H1 (cell line): ENCODE measurements at regions not wholly inside any gene's neighbourhood (a gene's known extent, or its start where the extent isn't known, plus 50 kb on each side); places are given as distances from the start of the nearest gene placed in this dataset.

Experiments
- CTCF ChIA-PET: fragments of 300-600 bp; sonication (Branson Sonifier 250); formaldehyde crosslinking; loops from one replicate; lab custom pipeline; 2021; ENCODE audit not compliant: partially characterized antibody; lab: Charles Lee
- POLR2A ChIA-PET: fragments of 300-600 bp; sonication (Branson Sonifier 250); formaldehyde crosslinking; loops from one replicate; lab custom pipeline; 2021; ENCODE audit warnings: inconsistent platforms; ENCODE audit not compliant: partially characterized antibody; lab: Charles Lee
- DNase-seq, 2 experiments: peaks; one replicate each; pipeline versions ENCODE4 v3.0.0 to v3.0.0-alpha.2; 2010 to 2022; ENCODE audit warnings: low spot score in 2 of 2, low read depth in 1 of 2, mixed read lengths in 1 of 2
- FAIRE-seq: peaks from 2 replicates; lab custom pipeline; 2011; peaks lifted over from hg19 to GRCh38; lab: Jason Lieb, UNC
- H2AFZ ChIP-seq: 2 replicates; pipeline ENCODE4 v1.8.1; 2012; ENCODE audit warnings: low read length, inconsistent platforms
- H2AK5ac ChIP-seq: 2 replicates; pipeline ENCODE4 v1.6.1; 2013; ENCODE audit warnings: low read depth, low read length
- H2BK120ac ChIP-seq: replicated peaks from 2 replicates; pipeline ENCODE3; 2013; ENCODE audit warnings: low read depth, low read length, inconsistent platforms
- H2BK12ac ChIP-seq: 2 replicates; pipeline ENCODE4 v1.6.1; 2013; ENCODE audit warnings: low read depth, low read length
- H2BK15ac ChIP-seq: 2 replicates; pipeline ENCODE4 v1.6.1; 2013; ENCODE audit warnings: low read length
- H2BK20ac ChIP-seq: 2 replicates; pipeline ENCODE4 v1.6.1; 2013; ENCODE audit warnings: low read length
- H2BK5ac ChIP-seq: 2 replicates; pipeline ENCODE4 v1.6.1; 2013; ENCODE audit warnings: low read depth, low read length
- H3K14ac ChIP-seq: 2 replicates; pipeline ENCODE4 v1.6.1; 2013; ENCODE audit warnings: inconsistent platforms; ENCODE audit not compliant: insufficient read length
- H3K18ac ChIP-seq: 2 replicates; pipeline ENCODE4 v1.6.1; 2013; ENCODE audit warnings: low read length; ENCODE audit errors: extremely low read depth
- H3K23ac ChIP-seq: 2 replicates; pipeline ENCODE4 v1.6.1; 2013; ENCODE audit warnings: inconsistent platforms; ENCODE audit not compliant: insufficient read length
- H3K23me2 ChIP-seq: 2 replicates; pipeline ENCODE4 v1.6.1; 2013; ENCODE audit warnings: low read depth, low read length
- H3K27ac ChIP-seq: 2 replicates; pipeline ENCODE4 v1.6.1; 2011; ENCODE audit warnings: low read depth, low read length, inconsistent platforms
- H3K27me3 ChIP-seq, 4 experiments: replicated peaks in 1 of 4; 1 replicate in 1 of 4; 2 replicates in 3 of 4; pipeline versions ENCODE4 v1.6.1 to v1.8.1; 2011 to 2013; ENCODE audit warnings: low read length in 3 of 4, mild to moderate bottlenecking in 3 of 4, inconsistent platforms in 2 of 4, mixed read lengths in 2 of 4, moderate library complexity in 1 of 4; ENCODE audit not compliant: control insufficient read depth in 3 of 4, insufficient read depth in 3 of 4; ENCODE audit errors: extremely low read depth in 1 of 4
- H3K36me3 ChIP-seq, 4 experiments: 2 replicates each; pipeline versions ENCODE4 v1.6.1 to v1.8.1; 2011 to 2013; ENCODE audit warnings: mild to moderate bottlenecking in 4 of 4, low read length in 3 of 4, moderate library complexity in 2 of 4, control low read depth in 1 of 4, inconsistent platforms in 1 of 4; ENCODE audit not compliant: insufficient read depth in 4 of 4, control insufficient read depth in 2 of 4
- H3K4ac ChIP-seq: replicated peaks from 2 replicates; pipeline ENCODE3; 2013; ENCODE audit warnings: low read length, low read depth, mixed read lengths, inconsistent platforms; ENCODE audit not compliant: insufficient read length
- H3K4me1 ChIP-seq, 4 experiments: replicated peaks in 1 of 4; 1 replicate in 1 of 4; 2 replicates in 3 of 4; pipeline versions ENCODE4 v1.6.1 to v1.8.1; 2011 to 2013; ENCODE audit warnings: low read length in 3 of 4, inconsistent platforms in 2 of 4, mixed read lengths in 1 of 4; ENCODE audit not compliant: insufficient read depth in 4 of 4, control insufficient read depth in 3 of 4
- H3K4me2 ChIP-seq, 2 experiments: 2 replicates each; pipeline versions ENCODE4 v1.6.1 to v1.8.1; 2011 to 2013; ENCODE audit warnings: low read depth in 2 of 2, low read length in 2 of 2, control low read depth in 1 of 2, inconsistent platforms in 1 of 2, mild to moderate bottlenecking in 1 of 2; ENCODE audit not compliant: insufficient read depth in 1 of 2
- H3K4me3 ChIP-seq, 4 experiments: fragments of 200-600, 300-600 bp in 1 of 4; sonication (generic), shearing (Covaris generic), sonication (Bioruptor Twin) in 1 of 4; 2 replicates each; pipeline versions ENCODE4 v1.5.1 to v1.8.1; 2011 to 2016; ENCODE audit warnings: low read length in 4 of 4, low read depth in 3 of 4, control low read depth in 2 of 4, inconsistent platforms in 2 of 4, mild to moderate bottlenecking in 2 of 4, mixed read lengths in 1 of 4, moderate library complexity in 1 of 4; ENCODE audit not compliant: insufficient read depth in 2 of 4; ENCODE audit errors: extremely low read depth in 1 of 4
- H3K56ac ChIP-seq: replicated peaks from 2 replicates; pipeline ENCODE3; 2013; ENCODE audit warnings: low read depth, mild to moderate bottlenecking, mixed read lengths, low read length, inconsistent platforms; ENCODE audit not compliant: insufficient read length
- H3K79me1 ChIP-seq: 2 replicates; pipeline ENCODE4 v1.6.1; 2013; ENCODE audit warnings: low read depth, low read length, control low read depth
- H3K79me2 ChIP-seq, 2 experiments: 2 replicates each; pipeline versions ENCODE4 v1.6.1 to v1.8.1; 2012 to 2013; ENCODE audit warnings: low read length in 2 of 2, mild to moderate bottlenecking in 2 of 2, inconsistent platforms in 1 of 2; ENCODE audit not compliant: insufficient read depth in 2 of 2, control insufficient read depth in 1 of 2
- H3K9ac ChIP-seq, 4 experiments: replicated peaks in 1 of 4; 1 replicate in 1 of 4; 2 replicates in 3 of 4; pipeline versions ENCODE4 v1.6.1 to v1.8.1; 2011 to 2013; ENCODE audit warnings: low read depth in 3 of 4, low read length in 3 of 4, control low read depth in 2 of 4, mild to moderate bottlenecking in 2 of 4, moderate library complexity in 2 of 4, inconsistent platforms in 1 of 4; ENCODE audit errors: extremely low read depth in 1 of 4
- H3K9me3 ChIP-seq, 2 experiments: 2 replicates each; pipeline versions ENCODE4 v1.6.1 to v1.8.1; 2012 to 2013; ENCODE audit warnings: mild to moderate bottlenecking in 2 of 2, moderate library complexity in 2 of 2, control low read depth in 1 of 2, inconsistent platforms in 1 of 2, low read depth in 1 of 2, low read length in 1 of 2, mixed read lengths in 1 of 2; ENCODE audit not compliant: insufficient read depth in 2 of 2
- H4K20me1 ChIP-seq, 2 experiments: replicated peaks in 1 of 2; 2 replicates each; pipeline versions ENCODE3 to v1.8.1; 2011 to 2013; ENCODE audit warnings: inconsistent platforms in 2 of 2, low read length in 2 of 2, mild to moderate bottlenecking in 1 of 2; ENCODE audit not compliant: insufficient read depth in 2 of 2, control insufficient read depth in 1 of 2
- H4K5ac ChIP-seq: 2 replicates; pipeline ENCODE4 v1.6.1; 2013; ENCODE audit warnings: low read length, low read depth, mixed read lengths, inconsistent platforms; ENCODE audit not compliant: insufficient read length
- H4K8ac ChIP-seq: 2 replicates; pipeline ENCODE4 v1.8.0; 2013; ENCODE audit warnings: mild to moderate bottlenecking, moderate library complexity, low read length, inconsistent platforms; ENCODE audit not compliant: insufficient read depth; ENCODE audit errors: extremely low read depth
- H4K91ac ChIP-seq: replicated peaks from 2 replicates; pipeline ENCODE3; 2013; ENCODE audit warnings: low read length, mixed read lengths, inconsistent platforms; ENCODE audit not compliant: insufficient read length
- ATF2 ChIP-seq: IDR thresholded peaks from 2 replicates; pipeline ENCODE4 v1.6.1; 2012; ENCODE audit warnings: low read length, inconsistent platforms
- CHD1 ChIP-seq: IDR thresholded peaks from 2 replicates; pipeline ENCODE4 v1.6.1; 2012; ENCODE audit warnings: low read depth, low read length, improper control_type of control experiment
- CTCF ChIP-seq, 3 experiments: IDR thresholded peaks; 1 replicate in 2 of 3; 2 replicates in 1 of 3; pipeline versions ENCODE4 v1.5.1 to v1.6.1; 2011; ENCODE audit warnings: low read length in 3 of 3, mild to moderate bottlenecking in 3 of 3, inconsistent platforms in 2 of 3, low read depth in 1 of 3, moderate library complexity in 1 of 3; ENCODE audit not compliant: insufficient read depth in 1 of 3; ENCODE audit errors: control extremely low read depth in 1 of 3
- EZH2 ChIP-seq: fragments of 200-600 bp; sonication (generic); IDR thresholded peaks from 2 replicates; pipeline ENCODE4 v1.7.1; 2012; ENCODE audit warnings: low read depth, mild to moderate bottlenecking, moderate library complexity, low read length, inconsistent platforms; ENCODE audit not compliant: severe bottlenecking
- KDM1A ChIP-seq: fragments of 200-600, 300-600 bp; sonication (generic); IDR thresholded peaks from 2 replicates; pipeline ENCODE4 v1.7.1; 2016; ENCODE audit warnings: mild to moderate bottlenecking, low read length, borderline replicate concordance
- NANOG ChIP-seq: IDR thresholded peaks from 2 replicates; pipeline ENCODE4 v1.6.1; 2011; ENCODE audit warnings: low read length, low read depth, mild to moderate bottlenecking, inconsistent platforms; ENCODE audit not compliant: insufficient read depth, poor library complexity, severe bottlenecking
- NRF1 ChIP-seq: IDR thresholded peaks from 2 replicates; pipeline ENCODE4 v1.6.1; 2011; ENCODE audit warnings: mild to moderate bottlenecking, low read depth, low read length, improper control_type of control experiment
- POLR2A ChIP-seq, 2 experiments: IDR thresholded peaks; 1 replicate in 1 of 2; 2 replicates in 1 of 2; pipeline ENCODE4 v1.6.1; 2011; ENCODE audit warnings: low read depth in 2 of 2, low read length in 2 of 2, mild to moderate bottlenecking in 2 of 2; ENCODE audit errors: control extremely low read depth in 1 of 2
- RNF2 ChIP-seq: fragments of 200-900, 300-1000 bp; sonication (generic); IDR thresholded peaks from 2 replicates; pipeline ENCODE4 v1.7.1; 2016; ENCODE audit warnings: borderline replicate concordance, low read depth, mild to moderate bottlenecking, antibody characterized with exemption, low read length; ENCODE audit not compliant: poor library complexity, severe bottlenecking; ENCODE audit errors: missing control alignments
- WGBS, 2 experiments: shearing (Covaris generic) in 1 of 2; methylation state at CpG; one replicate each; pipeline versions ENCODE4 v1.1.6 to v1.1.7; 2013 to 2015; ENCODE audit warnings: low lambda C conversion rate in 2 of 2, mixed read lengths in 2 of 2, inconsistent platforms in 1 of 2, low coverage in 1 of 2, missing lambda C conversion rate in 1 of 2; ENCODE audit not compliant: insufficient replicate concordance in 2 of 2, insufficient coverage in 1 of 2, insufficient read length in 1 of 2; ENCODE audit errors: extremely low coverage in 1 of 2, missing lambda C conversion rate in 1 of 2; 5-methylcytosine and 5-hydroxymethylcytosine counted together

- Histone ChIP-seq H4K5ac (no peak overlapping the region), H3K14ac (no peak overlapping the region), H2BK20ac (no peak overlapping the region), H4K8ac (no peak overlapping the region), H2AK5ac (no peak overlapping the region), H3K23me2 (no peaks in the 10 kb centered on the region), H2BK12ac (no peak overlapping the region), H2BK15ac (no peak overlapping the region), H2BK5ac (no peak overlapping the region), H3K9me3 (no peaks in the 10 kb centered on the region; a peak in 1 of 4 replicates), H3K18ac (no peak overlapping the region), H3K9ac (no peak overlapping the region), H3K79me1 (no peaks in the 10 kb centered on the region; the same call in 1 of the 2 replicates), H3K27me3 (no peaks in the 10 kb centered on the region), H2BK120ac (no peak overlapping the region), H3K56ac (no peak overlapping the region), H3K27ac (no peak overlapping the region), H3K4me2 (no peak overlapping the region), H3K79me2 (no peaks in the 10 kb centered on the region; a peak in 1 of 4 replicates), H4K91ac (no peak overlapping the region), H3K4me3 (no peak overlapping the region), H3K23ac (no peak overlapping the region), H3K4ac (no peak overlapping the region), H4K20me1 (peaks cover 5 to 7% of the 10 kb centered on the region in 2 experiments), H2AFZ (no peak overlapping the region), H3K36me3 (peaks cover 0 to 3% (median 0%) of the 10 kb centered on the region in 4 experiments; a peak in 2 of 8 replicates), H3K4me1 (peaks cover 0 to 4% (median 1%) of the 10 kb centered on the region in 4 experiments; a peak in 3 of 7 replicates)
- ChIA-PET POLR2A (no interaction called here), CTCF (interaction anchor here (0.9 to 2.4 kb wide), 6 partner anchors 11 to 201 kb away, joined by 3 to 5 read pairs (median 4); no protein-coding TSS in a partner anchor)
- 96% methylated on average over 4 of the region's 4 CpGs; no CpG with 5 or more reads in 1 of the 2 experiments for WGBS, 2 experiments
- no peak for DNase-seq
- no peak for FAIRE-seq
- TF ChIP-seq EZH2 (no peak), KDM1A (no peak), ATF2 (no peak), NRF1 (no peak), RNF2 (no peak), CHD1 (no peak), CTCF (IDR thresholded peaks at IDR 0.05; ENCODE audit: control extremely low read depth in 1 of 3, insufficient read depth in 1 of 3, low read depth in 1 of 3, low read length in 3 of 3) (no peak), NANOG (no peak), POLR2A (IDR thresholded peaks at IDR 0.05; ENCODE audit: control extremely low read depth in 1 of 2, low read depth in 2 of 2, low read length in 2 of 2) (no peak)
Observed at GRCh38 chr11:70886256-70886655, 366.1 kb downstream of the SHANK2 start.
